GM18499 (cell line): ENCODE measurements at regions not wholly inside any gene's neighbourhood (a gene's known extent, or its start where the extent isn't known, plus 50 kb on each side); places are given as distances from the start of the nearest gene placed in this dataset.

Source experiments
- ATAC-seq: cut with Tn5 transposase; IDR thresholded peaks from one replicate; pipeline ENCODE4 v1.9.1; 2021; ENCODE audit warnings: moderate number of reproducible peaks; ENCODE audit not compliant: insufficient read depth, unreplicated experiment

- no peak for ATAC-seq
Observed at GRCh38 chr17:12282056-12282455, 261.4 kb downstream of the MAP2K4 start.

DNA sequence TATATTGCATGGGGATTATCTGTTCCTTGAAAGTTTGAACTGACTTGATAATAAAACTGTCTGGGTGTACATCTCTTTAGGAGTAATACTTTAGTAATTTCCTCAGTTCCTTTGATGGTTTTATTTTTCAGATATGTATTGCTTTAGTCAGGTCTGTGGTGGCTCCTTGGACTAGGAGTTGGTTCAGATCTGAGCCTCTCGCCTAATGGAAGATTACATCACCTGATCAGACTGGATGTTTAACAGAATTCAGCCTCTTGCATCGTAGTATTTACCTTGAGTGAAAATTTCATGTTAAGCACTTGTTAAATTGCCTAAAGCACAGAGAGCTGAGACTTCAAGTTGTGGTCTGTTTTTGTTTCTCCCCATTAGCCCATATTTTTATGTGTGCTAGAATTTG, 267.3 kb downstream of the MAP2K4 start:
- no peak for ATAC-seq

GRCh38 chr17:12290207-12290606, 269.5 kb downstream of the MAP2K4 start:
- ATAC-seq: no peak

- no peak for ATAC-seq
Observed at GRCh38 chr17:12296209-12296625, 275.5 kb downstream of the MAP2K4 start.

GRCh38 chr17:12301551-12301950, 280.9 kb downstream of the MAP2K4 start:
- no peak for ATAC-seq

- ATAC-seq: no peak
Observed at GRCh38 chr17:12302711-12303110, 282.0 kb downstream of the MAP2K4 start.

DNA sequence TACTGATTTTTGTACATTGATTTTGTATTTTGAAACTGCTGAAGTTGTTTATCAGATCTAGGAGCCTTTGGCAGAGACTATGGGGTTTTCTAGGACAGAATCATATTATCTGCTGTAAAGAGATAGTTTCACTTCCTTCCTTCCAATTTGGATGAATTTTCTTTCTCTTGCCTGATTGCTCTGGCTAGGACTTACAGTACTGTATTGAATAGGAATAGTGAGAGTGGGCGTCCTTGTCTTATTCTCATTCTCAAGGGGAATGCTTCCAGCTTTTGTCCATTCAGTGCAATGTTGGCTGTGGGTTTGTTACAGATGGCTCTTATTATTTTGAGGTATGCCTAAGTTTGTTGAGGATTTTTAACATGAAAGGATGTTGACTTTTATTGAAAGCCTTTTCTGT, 290.1 kb downstream of the MAP2K4 start:
- no peak for ATAC-seq

DNA sequence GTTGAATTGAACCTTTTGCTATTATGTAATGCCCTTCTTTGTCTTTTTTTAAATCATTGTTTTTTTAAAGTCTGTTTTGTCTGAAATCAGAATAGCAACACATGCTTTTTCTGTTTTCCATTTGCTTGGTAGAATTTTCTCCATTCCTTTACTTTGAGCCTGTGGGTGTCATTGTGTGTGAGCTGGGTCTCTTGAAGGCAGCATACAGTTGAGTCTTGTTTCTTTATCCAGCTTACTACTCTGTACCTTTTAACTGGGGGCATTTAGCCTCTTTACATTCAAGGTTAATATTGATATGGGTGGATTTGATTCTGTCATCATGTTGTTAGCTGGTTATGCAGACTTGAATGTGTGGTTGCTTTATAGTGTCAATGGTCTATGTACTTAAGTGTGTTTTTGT, 292.0 kb downstream of the MAP2K4 start:
- ATAC-seq: no peak

DNA sequence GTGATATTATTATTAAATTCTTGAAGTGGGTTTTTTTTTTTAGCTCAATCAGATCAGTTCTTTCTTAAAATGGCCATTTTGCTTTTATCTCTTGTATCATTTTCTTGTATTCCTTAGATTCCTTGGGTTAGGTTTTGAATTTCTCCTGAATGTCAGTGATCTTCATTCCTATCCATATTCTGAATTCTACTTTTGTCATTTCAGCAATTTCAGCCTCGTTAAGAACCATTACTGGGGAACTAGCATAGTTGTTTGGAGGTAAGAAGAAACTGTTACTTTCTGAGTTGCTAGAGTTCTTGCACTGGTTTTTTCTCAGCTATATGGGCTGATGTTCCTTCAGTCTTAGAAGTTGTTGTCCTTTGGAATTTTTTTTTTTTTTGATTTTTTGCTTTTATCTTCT, 293.1 kb downstream of the MAP2K4 start:
- ATAC-seq: no peak

- ATAC-seq: no peak
Observed at GRCh38 chr17:12316021-12316420, 295.3 kb downstream of the MAP2K4 start.

DNA sequence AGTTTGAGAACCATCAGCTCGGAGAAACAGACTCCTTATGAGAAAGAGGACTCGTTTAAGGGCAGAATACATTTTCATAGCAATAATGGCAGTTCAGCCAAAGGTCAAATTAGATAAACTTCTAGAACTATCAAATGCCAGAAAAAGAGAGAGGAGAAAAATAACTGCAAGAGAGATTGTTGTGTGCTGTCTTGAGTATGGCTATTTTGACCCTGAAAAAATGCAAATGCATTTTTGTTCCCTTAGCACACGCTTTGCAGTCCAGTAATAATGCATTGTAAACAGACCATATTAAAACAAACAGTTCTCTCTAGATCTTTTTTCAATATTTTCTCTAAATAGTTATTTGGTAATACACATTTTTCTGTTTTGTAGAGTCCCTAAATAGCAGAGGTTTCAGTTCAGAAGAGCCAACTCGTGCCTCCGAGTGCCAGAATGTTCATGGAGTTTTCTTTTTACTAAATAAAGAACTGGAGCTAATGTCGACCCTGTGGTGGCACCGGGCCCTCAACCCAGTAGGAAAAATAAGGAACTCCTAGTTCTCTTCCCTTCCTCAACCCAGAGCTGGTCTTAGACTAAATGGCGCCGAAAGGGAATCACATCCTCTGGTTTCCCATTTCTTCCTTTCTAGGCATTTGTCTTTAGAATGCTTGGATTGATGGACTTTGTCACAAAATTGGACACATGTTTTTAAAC, 298.0 kb downstream of the MAP2K4 start:
- ATAC-seq: no peak

DNA sequence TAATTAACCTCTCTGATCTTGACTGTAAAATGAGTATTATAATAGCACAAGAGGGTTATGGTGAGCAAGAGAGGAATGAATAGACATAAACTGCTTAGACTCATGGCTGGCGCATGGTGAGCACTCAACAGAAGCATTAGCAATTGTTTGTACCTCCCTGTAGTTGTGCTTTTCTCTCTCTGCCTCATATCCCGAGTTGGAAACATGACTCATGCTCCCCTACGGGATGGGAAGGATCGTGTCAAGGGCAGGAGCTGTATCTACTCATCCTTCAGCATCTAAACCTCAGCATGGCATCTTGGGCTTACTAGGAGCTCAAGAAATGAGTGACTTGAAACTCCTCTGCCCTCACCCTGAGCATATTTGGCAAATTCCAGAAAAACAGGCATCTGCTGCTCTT, 299.6 kb downstream of the MAP2K4 start:
- no peak for ATAC-seq

- no peak for ATAC-seq
Observed at GRCh38 chr17:12328204-12328603, 307.5 kb downstream of the MAP2K4 start.

DNA sequence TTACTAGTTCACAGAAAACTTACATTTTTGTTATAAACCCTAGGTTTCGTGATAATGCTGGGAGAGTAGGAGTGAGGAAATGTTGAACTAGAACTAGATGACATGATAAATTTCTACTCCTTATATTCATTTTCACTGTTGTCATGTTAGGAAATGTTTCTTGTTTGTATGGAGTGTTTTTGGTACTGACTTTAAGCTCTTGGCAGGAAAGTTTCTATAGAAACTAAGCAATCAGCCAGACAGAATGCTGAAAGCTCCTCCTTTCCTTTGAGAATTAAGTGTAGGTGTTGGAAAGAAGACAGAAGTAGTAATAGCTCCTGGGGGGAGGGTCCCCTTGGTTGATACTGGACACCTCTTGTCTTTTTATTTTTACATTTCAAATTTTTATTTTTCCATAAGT, 309.8 kb downstream of the MAP2K4 start:
- no peak for ATAC-seq

DNA sequence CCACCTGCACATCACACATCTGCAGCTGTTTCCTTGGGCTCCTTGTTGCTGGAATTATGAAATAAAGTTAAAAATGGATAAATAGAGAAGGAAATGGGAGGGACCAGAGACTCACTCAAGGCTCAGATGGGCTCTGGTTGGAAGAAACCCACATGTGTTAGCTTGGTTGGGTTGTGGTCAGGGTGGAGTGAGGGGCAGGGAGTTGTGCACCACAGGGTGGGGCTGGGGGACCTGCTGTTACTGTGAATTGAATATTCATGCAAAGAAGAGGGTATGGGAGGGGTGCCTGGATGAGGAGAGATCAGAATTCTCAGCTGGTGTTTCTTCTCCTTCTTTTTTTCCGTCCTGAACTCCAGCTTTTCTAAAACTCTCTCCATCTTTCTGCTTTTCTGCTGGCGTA, 320.7 kb downstream of the MAP2K4 start:
- no peak for ATAC-seq

GRCh38 chr17:12342161-12342560, 321.5 kb downstream of the MAP2K4 start:
- no peak for ATAC-seq

DNA sequence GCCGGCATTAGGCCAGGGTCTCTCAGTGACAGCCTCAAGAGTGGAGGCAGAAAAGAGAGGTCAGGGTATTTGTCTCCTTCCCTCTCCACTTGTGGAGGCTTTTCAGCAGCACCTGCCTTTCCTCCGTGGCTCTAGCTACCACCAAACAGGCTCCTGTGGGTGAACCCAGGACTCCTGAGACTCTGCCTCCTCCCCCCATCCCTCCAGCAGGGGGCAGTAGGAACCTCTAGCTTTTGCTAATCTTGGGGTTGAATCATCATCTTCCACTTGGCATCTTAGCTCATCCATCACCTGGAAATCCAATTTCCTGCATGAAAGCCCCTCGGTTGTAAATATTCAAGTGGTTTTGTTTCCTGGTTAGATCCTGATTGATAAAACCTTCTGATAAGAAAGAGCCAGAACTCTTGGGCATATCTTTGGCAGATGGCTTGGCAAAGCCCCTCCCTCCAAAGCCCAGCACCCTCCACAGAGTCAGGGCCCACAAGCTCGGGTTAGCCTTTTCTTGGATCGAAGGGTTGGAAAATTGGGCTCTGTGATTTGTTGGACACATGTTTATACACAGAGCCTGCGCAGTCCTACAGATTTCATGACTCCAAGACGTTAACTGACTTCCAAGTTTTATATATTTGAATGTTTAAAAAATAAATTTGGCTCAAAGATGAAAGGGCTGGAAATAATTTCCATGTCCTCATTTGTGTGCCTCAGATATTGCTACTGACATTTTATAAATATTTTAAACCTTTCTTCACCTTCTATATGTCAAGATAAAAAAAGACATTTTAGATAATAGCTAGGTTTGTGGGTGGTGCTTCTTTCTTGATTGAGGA, 322.1 kb downstream of the MAP2K4 start:
- no peak for ATAC-seq

DNA sequence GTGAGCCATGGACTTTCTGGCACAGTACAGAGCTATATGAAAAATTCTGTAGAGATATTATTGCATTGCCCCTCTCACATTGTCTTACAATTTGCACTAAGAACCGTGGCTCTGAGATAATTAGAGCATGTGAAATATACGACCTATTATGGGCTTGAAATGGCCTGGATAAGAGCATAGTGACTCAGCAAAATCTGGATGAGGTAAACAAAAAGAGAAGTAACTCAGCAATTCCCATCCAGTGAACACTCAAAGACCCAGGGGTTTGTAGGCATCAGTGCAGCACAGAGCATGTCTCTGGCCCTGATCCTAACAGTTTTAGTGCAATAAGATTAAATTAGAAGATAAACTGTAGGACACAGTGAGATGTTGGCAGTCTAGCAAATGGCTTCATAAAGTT, 317.2 kb upstream of the MYOCD start:
- no peak for ATAC-seq

DNA sequence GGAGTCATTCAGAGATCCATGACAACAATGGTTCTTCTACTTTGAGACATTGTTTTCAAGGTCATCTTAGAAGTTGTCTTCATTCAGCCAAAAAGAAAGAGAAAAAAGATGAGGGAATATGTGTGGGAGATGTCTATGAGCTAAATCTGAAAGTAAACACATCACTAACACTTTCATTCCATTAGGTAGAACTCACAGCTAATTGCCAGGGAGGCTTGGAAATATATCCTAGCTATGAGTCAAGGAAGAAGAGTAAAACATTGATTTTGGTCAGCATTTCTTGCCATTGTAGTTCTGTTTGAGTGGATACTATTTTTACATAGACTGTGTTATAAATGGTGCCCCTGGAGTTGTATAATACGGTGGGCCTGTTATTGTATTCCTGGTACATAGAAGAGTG, 316.4 kb upstream of the MYOCD start:
- no peak for ATAC-seq

GRCh38 chr17:12352127-12352526, 313.6 kb upstream of the MYOCD start:
- no peak for ATAC-seq

DNA sequence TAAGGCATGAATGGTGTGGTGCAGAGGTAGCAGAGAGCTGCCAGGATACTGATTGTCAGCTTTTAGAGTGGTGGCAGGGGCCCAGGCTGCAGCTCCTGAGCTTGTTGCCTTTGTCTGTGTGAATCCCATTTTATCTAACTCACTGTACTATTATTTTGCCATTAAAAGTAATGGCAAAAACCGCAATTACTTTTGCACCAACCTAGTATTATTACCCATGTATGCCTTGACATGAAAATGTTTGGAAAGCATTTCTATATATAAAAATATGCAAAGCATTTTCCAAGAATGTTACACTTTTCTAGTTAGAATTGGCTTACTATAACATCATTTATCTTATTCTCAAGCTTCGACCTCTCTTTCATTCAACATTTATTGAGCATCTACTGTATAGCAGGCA, 308.1 kb upstream of the MYOCD start:
- ATAC-seq: no peak

- no peak for ATAC-seq
Observed at GRCh38 chr17:12358477-12358876, 307.2 kb upstream of the MYOCD start.
